ENCODE measurements at regions not wholly inside any gene's neighbourhood (a gene's known extent, or its start where the extent isn't known, plus 50 kb on each side); places are given as distances from the start of the nearest gene placed in this dataset.
A peak's percentile ranks its signal among the peaks of the same experiment; 100 is the strongest.

GRCh38 chr12:125492354-125493270 lies 427.4 kb downstream of the AACS start:
- DNase-seq (ENCODE audit: low read depth) = no peak

GRCh38 chr12:125493704-125494308 lies 428.6 kb downstream of the AACS start:
- DNase-seq (ENCODE audit: low read depth) = no peak

- DNase-seq (ENCODE audit: low read depth) = no peak
These were observed 437.9 kb downstream of the AACS start for GRCh38 chr12:125503128-125503527.

- no peak for DNase-seq (ENCODE audit: low read depth)
These were observed 444.0 kb downstream of the AACS start for GRCh38 chr12:125509195-125509594.

- DNase-seq (ENCODE audit: low read depth) = no peak
These were observed 447.5 kb downstream of the AACS start for GRCh38 chr12:125512541-125513298.

DNA sequence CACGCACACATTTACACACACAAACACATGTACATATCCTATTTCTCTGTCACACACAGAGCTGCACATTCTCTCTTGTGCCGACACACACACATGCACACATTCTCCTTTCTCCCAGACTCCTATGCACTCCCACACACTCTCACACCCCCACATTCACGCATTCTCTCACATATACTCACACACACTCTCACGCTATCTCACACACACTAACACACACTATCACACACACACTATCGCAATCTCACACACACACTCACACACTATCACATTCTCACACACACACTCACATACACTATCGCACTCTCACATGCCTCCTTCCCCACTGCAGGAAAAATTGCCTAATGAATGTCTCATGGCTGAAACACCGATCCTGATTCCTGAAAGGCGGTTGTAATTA lies 450.7 kb downstream of the AACS start:
- no peak for DNase-seq (ENCODE audit: low read depth)

GRCh38 chr12:125518074-125518473 lies 452.8 kb downstream of the AACS start:
- DNase-seq (ENCODE audit: low read depth) = peak; percentile 6

DNA sequence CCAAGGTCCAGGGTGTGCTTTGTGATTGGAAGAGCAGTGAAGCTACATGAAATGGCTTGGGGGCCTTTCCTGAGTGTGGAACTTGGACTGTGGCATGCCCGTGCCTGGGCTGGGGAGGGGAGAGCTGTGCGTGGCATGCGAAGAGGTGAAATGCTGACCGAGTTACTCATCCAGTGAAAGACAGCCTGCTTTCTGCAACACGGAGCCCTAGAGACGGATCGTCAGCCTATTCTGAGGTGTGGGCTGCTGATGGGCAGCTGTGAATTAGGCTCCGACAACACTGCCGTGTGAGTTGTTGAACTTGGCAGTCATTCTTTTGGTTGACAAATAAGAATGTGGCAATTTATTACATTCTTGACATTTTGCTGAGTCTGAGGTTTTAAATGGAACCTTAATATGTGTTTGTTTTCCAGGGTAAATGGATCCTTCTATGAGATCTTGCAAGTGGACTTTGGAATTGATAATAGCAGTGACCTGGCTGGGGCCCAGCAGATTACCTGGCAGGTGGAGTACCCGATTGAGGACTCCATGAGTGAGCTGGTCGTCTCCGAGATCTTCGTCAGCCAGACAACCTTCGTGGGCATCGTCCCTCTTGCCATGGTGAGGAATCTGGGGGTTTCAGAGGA lies 453.9 kb downstream of the AACS start:
- DNase-seq (ENCODE audit: low read depth) = no peak

DNA sequence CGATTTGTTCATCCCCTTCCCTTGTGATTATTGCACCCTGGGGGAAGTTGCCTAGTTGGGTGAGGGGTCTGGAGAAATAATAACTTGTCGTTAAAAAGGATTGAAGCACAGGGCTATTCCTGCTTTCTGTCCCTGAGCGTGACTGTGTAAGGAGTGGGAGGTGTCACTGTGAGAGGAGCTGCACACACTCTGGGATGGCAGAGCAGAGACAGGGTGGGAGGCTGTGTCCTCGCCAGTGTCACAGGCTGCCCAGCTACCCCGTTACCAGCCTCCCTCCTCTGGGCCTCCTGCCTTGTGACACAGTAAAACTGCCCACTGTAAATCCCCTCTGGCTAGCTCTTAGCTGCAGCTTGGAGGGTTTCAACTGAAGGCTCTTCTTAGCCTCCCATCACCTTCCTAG lies 460.6 kb downstream of the AACS start:
- DNase-seq (ENCODE audit: low read depth) = no peak

- DNase-seq (ENCODE audit: low read depth) = no peak
These were observed 463.0 kb downstream of the AACS start for GRCh38 chr12:125528281-125528680.

DNA sequence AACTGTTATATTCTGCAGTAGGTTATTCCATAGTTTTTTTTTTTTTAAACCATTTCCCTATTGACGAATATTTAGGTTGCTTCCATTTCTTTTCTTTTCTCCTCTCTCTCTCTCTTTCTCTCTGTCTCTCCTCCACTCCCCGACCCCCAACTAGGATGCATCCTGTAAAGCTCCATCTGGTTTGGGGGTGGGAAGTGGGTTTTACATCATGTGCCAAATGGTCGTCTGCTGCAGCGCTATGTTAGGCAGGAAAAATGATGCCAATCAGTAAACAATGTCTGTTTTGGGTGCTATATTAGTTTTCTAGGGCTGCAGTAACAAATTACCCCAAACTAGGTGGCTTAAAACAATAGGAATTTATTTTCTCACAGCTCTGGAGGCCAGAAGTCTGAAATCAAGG lies 465.0 kb downstream of the AACS start:
- no peak for DNase-seq (ENCODE audit: low read depth)

- no peak for DNase-seq (ENCODE audit: low read depth)
These were observed 465.6 kb downstream of the AACS start for GRCh38 chr12:125530876-125531275.

DNA sequence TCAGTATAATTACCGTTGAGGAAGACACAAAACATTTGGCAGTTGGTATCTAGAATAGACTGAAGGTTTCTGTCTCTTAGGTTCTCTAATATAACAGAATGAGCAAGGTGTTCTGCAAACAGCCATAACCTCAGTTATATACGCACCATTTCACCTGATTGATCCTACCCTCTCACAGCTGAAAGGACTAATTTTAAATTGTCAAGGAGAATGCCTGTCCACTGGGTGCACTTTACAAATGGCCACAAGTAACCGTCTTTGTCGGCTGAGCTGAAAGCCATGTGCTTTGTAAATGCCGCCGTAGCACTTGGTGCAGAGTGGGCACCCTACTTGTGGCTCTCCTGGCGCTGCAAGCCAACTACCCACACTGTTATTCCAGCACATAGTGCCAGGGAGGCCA lies 466.3 kb downstream of the AACS start:
- DNase-seq (ENCODE audit: low read depth) = no peak

DNA sequence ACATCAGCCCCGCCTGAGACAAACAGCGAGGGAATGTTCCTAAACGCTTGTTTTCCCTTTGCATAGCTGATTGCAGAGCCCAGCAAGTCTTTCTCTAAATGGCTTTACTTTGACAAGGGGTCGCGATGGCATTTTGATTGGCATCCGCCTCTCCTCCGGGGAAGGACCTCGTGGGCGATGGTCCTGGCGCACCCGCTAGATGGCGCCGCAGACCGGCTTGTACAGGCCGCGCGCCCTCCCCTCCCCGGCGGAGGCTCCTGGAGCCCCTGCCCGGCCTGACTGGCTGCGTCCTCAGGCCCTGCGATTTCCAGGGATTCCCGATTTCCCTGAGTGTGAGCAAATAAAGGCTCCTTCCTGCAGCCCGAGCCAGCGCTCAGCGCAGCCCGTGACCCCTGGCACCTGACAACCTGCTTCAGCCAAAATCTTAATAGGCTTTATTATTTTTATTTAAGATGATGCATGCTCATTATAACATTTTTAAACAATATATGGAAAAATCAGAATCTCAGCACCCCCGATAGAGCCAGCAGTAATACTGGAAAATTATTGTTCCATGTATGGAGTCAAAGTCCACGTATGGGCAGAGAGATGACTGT lies 468.3 kb downstream of the AACS start:
- no peak for DNase-seq (ENCODE audit: low read depth)

- DNase-seq (ENCODE audit: low read depth) = no peak
These were observed 473.4 kb downstream of the AACS start for GRCh38 chr12:125538401-125539199.

DNA sequence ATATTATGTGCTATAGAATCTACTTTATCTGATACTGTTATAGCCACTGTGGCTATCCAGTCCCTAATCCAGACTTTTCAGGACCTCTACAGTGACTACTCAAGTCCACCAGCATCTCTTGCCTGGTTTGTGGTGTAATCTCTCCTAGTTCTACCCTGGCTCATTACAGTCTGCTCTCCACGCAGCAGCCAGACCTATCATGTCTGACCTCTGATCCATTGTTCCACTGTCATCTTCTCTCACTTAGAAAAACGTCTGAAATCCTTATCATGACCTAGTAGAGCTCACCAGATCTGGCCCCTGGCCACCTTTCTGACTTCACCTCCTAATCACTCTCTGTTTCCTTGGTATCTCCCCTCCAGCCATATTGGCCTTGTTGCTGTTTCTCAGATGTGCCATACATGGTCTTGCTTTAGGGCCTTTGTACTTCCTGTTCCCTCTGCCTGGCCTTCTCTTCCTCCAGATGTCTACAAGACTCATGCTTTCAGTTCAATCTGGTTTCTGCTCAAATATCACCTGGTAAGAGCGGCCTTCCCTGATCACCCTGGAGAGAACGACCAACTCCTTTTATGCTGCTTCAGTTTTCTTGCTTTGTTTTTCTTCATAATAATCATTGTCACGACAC lies 475.5 kb downstream of the AACS start:
- DNase-seq (ENCODE audit: low read depth) = no peak

- DNase-seq (ENCODE audit: low read depth) = no peak
These were observed 479.7 kb downstream of the AACS start for GRCh38 chr12:125544960-125545359.

GRCh38 chr12:125549171-125549570 lies 483.9 kb downstream of the AACS start:
- DNase-seq (ENCODE audit: low read depth) = no peak

GRCh38 chr12:125549836-125550235 lies 484.6 kb downstream of the AACS start:
- no peak for DNase-seq (ENCODE audit: low read depth)

DNA sequence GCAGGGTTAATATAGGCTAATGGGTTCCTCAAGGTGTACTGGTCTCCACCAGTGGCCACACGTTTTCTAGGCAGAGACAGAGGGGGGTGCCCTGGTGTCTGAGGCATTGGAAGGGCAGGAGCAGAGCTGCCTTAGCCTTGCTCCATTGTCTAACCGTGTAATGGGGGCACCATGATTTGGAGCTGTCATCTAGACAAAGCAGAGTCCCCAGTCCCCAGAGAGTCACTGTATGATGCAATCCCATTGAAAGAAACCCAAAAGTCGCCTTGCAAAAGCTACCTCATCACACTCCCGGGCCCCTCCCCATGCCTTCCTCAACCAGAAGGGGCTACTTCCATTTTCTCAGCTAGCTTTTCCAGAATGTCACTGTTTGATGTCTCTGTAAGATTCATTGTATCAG lies 487.1 kb downstream of the AACS start:
- no peak for DNase-seq (ENCODE audit: low read depth)
